ENCODE measurements at regions not wholly inside any gene's neighbourhood (a gene's known extent, or its start where the extent isn't known, plus 50 kb on each side); places are given as distances from the start of the nearest gene placed in this dataset.
A peak's percentile ranks its signal among the peaks of the same experiment; 100 is the strongest.

DNA sequence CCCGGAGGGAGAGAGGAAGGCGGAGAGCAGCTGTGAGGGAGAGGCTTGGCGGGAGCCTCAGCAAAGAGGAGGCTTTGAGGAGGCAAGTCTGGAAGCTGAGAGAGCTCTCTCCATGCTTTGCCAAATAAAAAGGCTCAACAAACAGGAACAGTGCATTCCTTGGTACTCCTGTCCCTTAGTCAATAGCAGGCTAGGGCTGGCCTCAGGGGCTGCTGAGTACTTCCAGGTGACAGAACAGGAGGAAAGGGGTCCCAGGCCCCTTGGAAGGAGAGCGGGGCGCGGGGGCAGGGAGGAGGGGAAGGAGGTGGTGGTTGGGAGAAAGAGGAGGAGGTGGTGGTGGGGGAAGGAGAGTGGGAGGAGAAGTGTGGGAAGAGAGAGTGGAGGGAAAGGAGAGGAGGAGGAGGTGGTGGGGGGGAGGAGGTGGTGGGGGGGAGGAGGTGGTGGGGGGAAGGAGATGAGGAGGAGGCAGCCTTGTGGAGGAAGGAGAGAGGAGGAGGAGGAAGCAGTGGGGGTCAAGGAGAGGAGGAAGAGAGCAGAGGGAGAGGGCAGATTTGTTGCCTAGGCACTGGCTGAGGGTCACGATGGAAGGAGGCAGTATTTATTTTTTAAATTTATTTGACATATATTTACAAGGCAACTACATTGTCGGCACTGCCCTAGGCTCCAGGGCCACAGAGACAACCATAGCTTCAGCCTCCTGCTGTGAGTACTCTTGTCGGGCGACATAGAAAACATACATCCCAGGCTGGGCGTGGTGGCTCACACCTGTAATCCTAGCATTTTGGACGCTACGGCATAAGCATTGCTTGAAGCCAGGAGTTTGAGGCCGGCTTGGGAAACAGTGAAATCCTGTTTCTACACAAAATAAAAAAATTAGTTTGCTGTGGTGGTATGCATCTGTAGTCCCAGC lies 74.2 kb upstream of the ZBED5 start:
- Mint-ChIP-seq H3K9me3 (peaks cover 0 to 2% (median 0%) of the 10 kb centered on the region in 8 donors), H3K27ac (peak overlapping the region in 3 of 7 donors; percentile 10 to 41 (median 36)), H3K4me1 (peaks cover 5 to 21% (median 12%) of the 10 kb centered on the region in 4 donors), H3K4me3 (peak overlapping the region; percentile 73 to 90 (median 80)), H3K27me3 (peaks cover 11 to 28% of the 10 kb centered on the region in 2 donors), H3K36me3 (no peaks in the 10 kb centered on the region)
- intact Hi-C loops (cut with micrococcal nuclease), result loop anchor here (5.0 to 10.0 kb wide), 4 partner anchors 75 to 1113 kb away; partner anchors contain the start of genes EIF4G2 and ZBED5
- CTCF ChIA-PET (ENCODE audit: partially characterized antibody), result interaction anchor here (0.6 to 6.1 kb wide), 11 partner anchors 12 to 856 kb away, joined by 3 to 123 read pairs (median 5); no protein-coding TSS in a partner anchor
- H3K9me3 ChIP-seq (ENCODE audit: control insufficient read depth in 1 of 2, low read length in 2 of 2), result no peaks in the 10 kb centered on the region
- no peak overlapping the region for H3K27ac ChIP-seq (ENCODE audit: low read depth, low read length)
- peak overlapping the region in 1 of 2 donors; percentile 46 for H3K4me3 ChIP-seq (ENCODE audit: low read length in 2 of 2)
- H3K27me3 ChIP-seq (ENCODE audit: insufficient read depth, low read length), result peaks cover 23% of the 10 kb centered on the region
- no peak for DNase-seq
- POLR2A ChIA-PET (ENCODE audit: partially characterized antibody), result interaction anchor here (1.4 to 3.2 kb wide), 3 partner anchors 74 to 139 kb away, joined by 4 to 16 read pairs (median 11); partner anchors contain the start of genes EIF4G2 and ZBED5
- H3K4me1 ChIP-seq (ENCODE audit: insufficient read depth, low read length), result peaks cover 20% of the 10 kb centered on the region
- no peaks in the 10 kb centered on the region for H3K36me3 ChIP-seq (ENCODE audit: insufficient read depth, low read length)

DNA sequence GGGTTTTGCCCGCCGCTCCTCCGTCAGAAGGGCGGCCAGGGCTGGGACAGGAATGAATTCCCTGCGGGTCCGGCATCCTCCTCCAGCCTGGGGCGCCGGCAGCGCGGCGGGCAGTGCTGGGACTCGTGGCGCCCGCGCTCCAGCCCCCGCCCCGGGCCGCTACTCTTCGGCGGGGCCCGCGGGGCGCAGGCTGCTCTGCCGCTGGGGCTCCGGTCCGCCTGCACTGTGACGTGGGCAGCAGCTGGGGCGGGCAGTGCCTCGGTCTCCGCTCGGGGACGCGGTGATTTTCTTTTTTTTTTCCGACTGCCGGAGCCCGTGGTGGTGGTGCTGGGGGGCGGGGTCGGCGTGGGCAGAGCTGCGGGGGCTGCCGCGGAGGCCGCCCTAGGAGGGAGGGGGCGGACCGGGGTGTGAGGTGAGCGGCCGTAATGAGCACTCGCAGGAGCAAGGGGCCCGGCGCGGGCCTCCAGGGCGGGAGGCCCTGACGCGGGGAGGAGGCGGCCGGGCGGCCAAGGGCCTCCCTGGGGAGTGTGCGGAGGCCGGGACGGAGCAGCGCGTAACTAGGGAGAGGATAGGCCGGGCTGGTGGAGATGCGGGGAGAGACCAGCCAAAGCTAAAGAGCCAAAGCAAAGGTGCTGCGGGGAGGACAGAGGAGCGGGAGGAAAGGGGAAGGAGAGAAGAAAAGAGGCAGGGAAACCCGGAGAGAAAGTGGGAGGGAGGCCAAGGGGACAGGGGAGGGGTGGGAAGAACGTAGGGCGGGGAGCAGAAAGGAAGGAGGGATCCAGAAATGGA lies 73.3 kb upstream of the ZBED5 start:
- H3K27me3 ChIP-seq (ENCODE audit: insufficient read depth, low read length), result peaks cover 23% of the 10 kb centered on the region

DNA sequence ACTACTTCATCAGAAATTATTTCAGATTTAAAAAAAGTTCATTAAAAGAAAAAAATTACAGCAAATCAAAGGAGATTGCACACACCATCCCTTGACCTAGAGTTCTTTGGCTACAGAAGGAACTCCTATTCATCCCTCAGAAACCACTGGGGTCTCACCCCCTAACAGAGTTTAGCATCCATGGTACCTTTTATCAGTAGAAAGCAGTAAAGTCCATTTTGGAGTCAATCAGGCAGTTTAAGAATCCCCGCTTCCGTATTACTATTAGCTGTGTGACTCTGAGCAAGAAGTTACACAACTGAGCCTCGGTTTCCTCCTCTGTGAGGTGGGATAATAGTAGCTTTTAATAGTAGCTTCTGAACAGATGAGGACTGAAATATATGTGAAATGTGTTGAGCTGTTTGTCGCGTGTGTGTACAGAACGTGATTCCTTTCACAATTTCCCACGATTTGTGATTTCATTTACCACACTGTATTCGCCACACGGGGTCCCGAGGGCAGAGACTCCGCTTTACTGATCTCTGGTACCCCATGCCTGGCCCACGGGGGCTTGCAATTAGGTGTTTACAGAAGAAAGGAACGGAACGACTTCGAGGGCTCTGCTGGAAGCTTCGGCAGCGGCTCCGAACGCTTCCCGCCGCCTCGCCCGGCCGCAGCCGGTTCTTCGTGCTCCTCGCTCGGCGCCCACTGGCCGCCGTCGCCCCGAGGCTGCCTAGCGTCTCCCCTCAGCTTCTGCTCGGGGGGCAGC lies 72.5 kb upstream of the ZBED5 start:
- Mint-ChIP-seq H3K4me1 (peaks cover 5 to 21% (median 12%) of the 10 kb centered on the region in 4 donors), H3K27ac (no peak overlapping the region), H3K9me3 (peaks cover 0 to 2% (median 0%) of the 10 kb centered on the region in 8 donors), H3K4me3 (peak overlapping the region; percentile 79 to 90 (median 83)), H3K27me3 (peaks cover 11 to 28% of the 10 kb centered on the region in 2 donors), H3K36me3 (no peaks in the 10 kb centered on the region)
- peaks cover 20% of the 10 kb centered on the region for H3K4me1 ChIP-seq (ENCODE audit: insufficient read depth, low read length)
- CTCF ChIA-PET (ENCODE audit: partially characterized antibody), result interaction anchor here (1.1 to 6.1 kb wide), 9 partner anchors 10 to 857 kb away, joined by 3 to 123 read pairs (median 5); partner anchors contain the start of gene EIF4G2
- intact Hi-C loops (cut with micrococcal nuclease), result loop anchor here (5.0 to 10.0 kb wide), 4 partner anchors 73 to 1114 kb away; partner anchors contain the start of genes EIF4G2 and ZBED5
- peaks cover 23% of the 10 kb centered on the region for H3K27me3 ChIP-seq (ENCODE audit: insufficient read depth, low read length)
- peak overlapping the region in 1 of 2 donors; percentile 46 for H3K4me3 ChIP-seq (ENCODE audit: low read length in 2 of 2)
- DNase-seq, result peak; percentile 9 to 37 (median 21)
- POLR2A ChIA-PET (ENCODE audit: partially characterized antibody), result interaction anchor here (1.4 to 3.2 kb wide), 3 partner anchors 72 to 138 kb away, joined by 4 to 16 read pairs (median 11); partner anchors contain the start of genes EIF4G2 and ZBED5
- no peaks in the 10 kb centered on the region for H3K9me3 ChIP-seq (ENCODE audit: control insufficient read depth in 1 of 2, low read length in 2 of 2)
- no peaks in the 10 kb centered on the region for H3K36me3 ChIP-seq (ENCODE audit: insufficient read depth, low read length)
- H3K27ac ChIP-seq (ENCODE audit: low read depth, low read length), result no peak overlapping the region

More for the DNA sequence above, 73.3 kb upstream of the ZBED5 start:
- Histone ChIP-seq H3K9me3 (ENCODE audit: control insufficient read depth in 1 of 2, low read length in 2 of 2) (no peaks in the 10 kb centered on the region), H3K36me3 (ENCODE audit: insufficient read depth, low read length) (no peaks in the 10 kb centered on the region), H3K4me3 (ENCODE audit: low read length in 2 of 2) (peak overlapping the region in 1 of 2 donors; percentile 46), H3K4me1 (ENCODE audit: insufficient read depth, low read length) (peaks cover 20% of the 10 kb centered on the region), H3K27ac (ENCODE audit: low read depth, low read length) (no peak overlapping the region)
- peak overlapping the region; percentile 79 to 90 (median 84) for H3K4me3 Mint-ChIP-seq
- H3K4me1 Mint-ChIP-seq, result peaks cover 5 to 21% (median 12%) of the 10 kb centered on the region in 4 donors
- DNase-seq, result peak; percentile 24 to 55 (median 34)
- peaks cover 0 to 2% (median 0%) of the 10 kb centered on the region in 8 donors for H3K9me3 Mint-ChIP-seq
- H3K27me3 Mint-ChIP-seq, result peaks cover 11 to 28% of the 10 kb centered on the region in 2 donors
- peak overlapping the region in 3 of 7 donors; percentile 10 to 41 (median 36) for H3K27ac Mint-ChIP-seq
- H3K36me3 Mint-ChIP-seq, result no peaks in the 10 kb centered on the region
- POLR2A ChIA-PET (ENCODE audit: partially characterized antibody), result interaction anchor here (1.4 to 3.2 kb wide), 3 partner anchors 73 to 138 kb away, joined by 4 to 16 read pairs (median 11); partner anchors contain the start of genes EIF4G2 and ZBED5
- intact Hi-C loops (cut with micrococcal nuclease), result loop anchor here (5.0 to 10.0 kb wide), 4 partner anchors 74 to 1114 kb away; partner anchors contain the start of genes EIF4G2 and ZBED5
- CTCF ChIA-PET (ENCODE audit: partially characterized antibody), result interaction anchor here (0.9 to 6.1 kb wide), 14 partner anchors 11 to 857 kb away, joined by 3 to 123 read pairs (median 5); partner anchors contain the start of gene EIF4G2

DNA sequence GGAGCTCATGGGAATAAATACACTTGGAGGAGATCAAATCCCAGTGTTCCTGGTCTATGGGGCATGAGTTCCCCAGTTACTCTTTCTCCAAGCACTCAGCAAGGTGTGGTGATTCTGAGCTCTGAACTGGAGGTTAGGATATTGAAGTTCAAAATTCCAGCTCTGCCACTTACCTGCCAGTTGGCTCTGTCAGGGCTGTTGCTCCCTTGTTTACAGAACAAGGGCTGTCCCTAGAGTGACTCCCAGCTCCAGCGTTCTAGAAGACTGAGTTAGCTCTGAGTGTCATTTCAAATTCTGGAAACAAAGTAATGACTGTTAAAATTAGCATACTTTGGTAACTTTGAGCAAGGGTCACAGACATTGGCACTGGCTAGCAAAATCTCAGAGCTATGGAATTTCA lies 69.7 kb upstream of the ZBED5 start:
- peaks cover 15% of the 10 kb centered on the region for H3K27me3 ChIP-seq (ENCODE audit: insufficient read depth, low read length)
- no peak overlapping the region for H3K27ac Mint-ChIP-seq
- ChIA-PET POLR2A (ENCODE audit: partially characterized antibody) (no interaction called here), CTCF (ENCODE audit: partially characterized antibody) (interaction anchor here (0.8 to 1.4 kb wide), 3 partner anchors 96 to 135 kb away, joined by 3 to 8 read pairs (median 4); no protein-coding TSS in a partner anchor)
- H3K36me3 ChIP-seq (ENCODE audit: insufficient read depth, low read length), result no peaks in the 10 kb centered on the region
- H3K9me3 Mint-ChIP-seq, result no peaks in the 10 kb centered on the region
- H3K4me3 Mint-ChIP-seq, result no peak overlapping the region
- H3K4me3 ChIP-seq (ENCODE audit: low read length in 2 of 2), result no peak overlapping the region
- peaks cover 4 to 17% of the 10 kb centered on the region in 2 donors for H3K27me3 Mint-ChIP-seq
- H3K9me3 ChIP-seq (ENCODE audit: control insufficient read depth in 1 of 2, low read length in 2 of 2), result no peaks in the 10 kb centered on the region
- no peak for DNase-seq
- H3K27ac ChIP-seq (ENCODE audit: low read depth, low read length), result no peak overlapping the region
- peaks cover 11% of the 10 kb centered on the region for H3K4me1 ChIP-seq (ENCODE audit: insufficient read depth, low read length)
- no peaks in the 10 kb centered on the region for H3K36me3 Mint-ChIP-seq
- intact Hi-C loops (cut with micrococcal nuclease), result no loop called here
- peaks cover 0 to 5% (median 3%) of the 10 kb centered on the region in 4 donors for H3K4me1 Mint-ChIP-seq

DNA sequence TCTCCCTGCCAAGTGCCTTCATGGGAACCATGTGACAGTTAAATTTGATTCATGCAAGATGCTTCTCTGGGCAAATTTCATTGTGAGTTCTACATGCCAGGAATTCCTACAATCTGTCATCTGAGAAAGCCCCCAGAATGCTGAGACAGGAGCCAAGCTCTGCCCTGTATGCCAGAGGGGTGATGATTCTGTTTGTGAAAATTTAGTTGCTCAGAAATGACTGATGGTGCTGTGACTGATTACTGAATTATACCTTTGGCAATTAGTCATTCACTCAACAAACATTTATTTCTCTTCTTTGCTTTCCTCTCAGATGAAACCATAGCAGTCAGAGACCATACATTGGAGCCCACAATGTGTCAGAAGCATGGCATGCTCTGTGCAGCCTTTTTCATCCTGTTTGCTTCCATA lies 69.0 kb upstream of the ZBED5 start:
- no peaks in the 10 kb centered on the region for H3K9me3 ChIP-seq (ENCODE audit: control insufficient read depth in 1 of 2, low read length in 2 of 2)
- no peaks in the 10 kb centered on the region for H3K36me3 ChIP-seq (ENCODE audit: insufficient read depth, low read length)
- ChIA-PET CTCF (ENCODE audit: partially characterized antibody) (interaction anchor here (1.3 to 1.4 kb wide), 2 partner anchors 97 to 101 kb away, joined by 3 to 8 read pairs; no protein-coding TSS in a partner anchor), POLR2A (ENCODE audit: partially characterized antibody) (no interaction called here)
- Mint-ChIP-seq H3K27me3 (peaks cover 4 to 17% of the 10 kb centered on the region in 2 donors), H3K9me3 (no peaks in the 10 kb centered on the region), H3K4me3 (no peak overlapping the region), H3K27ac (no peak overlapping the region), H3K4me1 (peaks cover 0 to 5% (median 3%) of the 10 kb centered on the region in 4 donors), H3K36me3 (no peaks in the 10 kb centered on the region)
- intact Hi-C loops (cut with micrococcal nuclease), result no loop called here
- H3K27ac ChIP-seq (ENCODE audit: low read depth, low read length), result no peak overlapping the region
- DNase-seq, result no peak
- no peak overlapping the region for H3K4me3 ChIP-seq (ENCODE audit: low read length in 2 of 2)
- H3K27me3 ChIP-seq (ENCODE audit: insufficient read depth, low read length), result peaks cover 10% of the 10 kb centered on the region
- H3K4me1 ChIP-seq (ENCODE audit: insufficient read depth, low read length), result peaks cover 10% of the 10 kb centered on the region
